NOMO-1 (cell line): ENCODE measurements at regions not wholly inside any gene's neighbourhood (a gene's known extent, or its start where the extent isn't known, plus 50 kb on each side); places are given as distances from the start of the nearest gene placed in this dataset.
"Not testable (repeated sequence)": the region's sequence is repeated elsewhere in the genome, so short reads cannot be mapped to it uniquely, and the experiment has no call there.

Experiments
- DNase-seq, 2 experiments: peaks; one replicate each; lab custom pipeline; 2025; ENCODE audit not compliant: unreplicated experiment in 2 of 2; lab: John Stamatoyannopoulos, UW

DNA sequence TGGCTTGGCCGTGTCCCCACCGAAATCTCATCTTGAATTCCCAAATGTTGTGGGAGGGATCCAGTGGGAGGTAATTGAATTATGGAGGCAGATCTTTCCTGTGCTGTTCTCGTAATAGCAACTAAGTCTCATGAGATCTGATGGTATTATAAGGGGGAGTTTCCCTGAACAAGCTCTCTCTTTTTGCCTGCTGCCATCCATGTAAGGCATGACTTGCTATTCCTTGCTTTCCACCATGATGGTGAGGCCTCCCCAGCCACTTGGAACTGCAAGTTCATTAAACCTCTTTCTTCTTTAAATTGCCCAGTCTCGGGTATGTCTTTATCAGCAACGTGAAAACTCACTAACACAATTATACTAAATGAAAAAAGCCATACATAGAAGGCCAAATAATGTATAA, 101.3 kb upstream of the LYPLAL1 start:
- no peak for DNase-seq

- no peak for DNase-seq
Measured at GRCh38 chr1:219074084-219074728, 99.5 kb upstream of the LYPLAL1 start.

- DNase-seq, result no peak
Measured at GRCh38 chr1:219075121-219075879, 98.4 kb upstream of the LYPLAL1 start.

GRCh38 chr1:219076326-219076937, 97.2 kb upstream of the LYPLAL1 start:
- DNase-seq, result no peak

DNA sequence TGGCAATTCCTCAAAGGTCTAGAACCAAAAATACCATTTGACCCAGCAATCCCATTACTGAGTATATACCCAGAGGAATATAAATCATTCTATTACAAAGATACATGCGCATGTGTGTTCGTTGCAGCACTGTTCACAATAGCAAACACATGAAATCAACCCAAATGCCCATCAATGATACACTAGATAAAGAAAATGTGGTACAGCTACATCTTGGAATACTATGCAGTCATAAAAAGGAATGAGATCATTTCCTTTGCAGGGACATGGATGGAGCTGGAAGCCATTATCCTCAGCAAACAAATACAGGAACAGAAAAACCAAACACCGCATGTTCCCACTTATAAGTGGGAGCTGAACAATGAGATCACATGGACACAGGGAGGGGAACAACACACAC, 95.9 kb upstream of the LYPLAL1 start:
- not testable (repeated sequence) for DNase-seq

- no peak for DNase-seq
Measured at GRCh38 chr1:219081943-219082925, 91.4 kb upstream of the LYPLAL1 start.

DNA sequence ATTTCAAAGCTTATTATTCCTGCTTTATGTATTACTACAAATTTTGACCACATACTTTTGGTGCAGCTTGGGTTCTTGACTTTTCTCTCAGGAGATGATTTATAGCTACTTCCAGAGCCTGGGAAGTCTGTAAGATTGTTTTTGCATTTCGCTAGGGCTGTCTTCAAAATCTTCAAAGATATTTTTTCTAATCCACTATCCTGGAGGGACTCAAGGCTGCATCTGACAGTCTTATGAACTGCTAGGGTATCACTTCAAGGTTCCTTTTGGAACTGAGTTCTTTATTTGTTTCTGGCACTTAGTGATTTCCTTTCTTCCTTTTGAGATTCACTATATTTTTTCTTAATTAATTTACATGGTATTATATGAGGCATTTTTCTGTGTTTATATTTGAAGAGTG, 90.0 kb upstream of the LYPLAL1 start:
- no peak for DNase-seq

DNA sequence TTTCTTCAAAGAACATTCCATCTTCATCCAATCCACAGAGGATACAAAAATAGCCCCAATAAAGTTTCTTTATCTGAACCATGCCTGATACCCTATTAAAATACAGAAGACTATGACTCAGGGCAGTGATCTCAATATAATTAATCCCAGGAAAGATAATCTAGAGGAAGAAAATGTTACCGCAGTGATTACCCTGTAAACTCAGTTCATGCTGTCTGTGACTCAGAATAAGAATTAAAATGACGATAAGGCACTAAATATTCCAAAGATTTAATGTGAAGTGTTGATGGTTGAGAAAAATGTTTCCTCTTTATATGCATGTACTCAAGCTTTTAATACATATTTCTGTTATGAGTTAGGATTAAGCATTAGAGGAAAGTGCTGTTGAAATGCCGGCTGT, 88.6 kb upstream of the LYPLAL1 start:
- DNase-seq, result no peak

DNA sequence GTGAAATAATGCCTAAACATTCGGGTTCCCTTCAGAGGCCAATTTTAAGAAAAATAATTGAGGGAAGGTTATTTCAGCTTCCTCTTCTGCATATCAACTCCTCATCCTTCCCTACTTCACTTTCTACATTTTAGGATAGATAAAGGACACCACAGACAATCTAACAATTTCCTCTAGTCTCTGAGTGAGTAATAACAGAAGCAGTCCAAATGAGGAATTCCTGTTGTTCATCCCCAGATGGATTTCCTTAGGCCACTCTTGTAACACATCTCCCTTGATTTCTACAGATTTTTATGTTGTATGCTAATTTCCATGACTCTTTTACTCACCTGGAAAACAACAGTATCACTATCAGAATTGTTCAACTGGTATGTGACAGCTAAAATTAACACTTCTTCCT, 87.7 kb upstream of the LYPLAL1 start:
- DNase-seq, result no peak

- peak; percentile 23 to 64 for DNase-seq
Measured at GRCh38 chr1:219086956-219087469, 86.7 kb upstream of the LYPLAL1 start.

DNA sequence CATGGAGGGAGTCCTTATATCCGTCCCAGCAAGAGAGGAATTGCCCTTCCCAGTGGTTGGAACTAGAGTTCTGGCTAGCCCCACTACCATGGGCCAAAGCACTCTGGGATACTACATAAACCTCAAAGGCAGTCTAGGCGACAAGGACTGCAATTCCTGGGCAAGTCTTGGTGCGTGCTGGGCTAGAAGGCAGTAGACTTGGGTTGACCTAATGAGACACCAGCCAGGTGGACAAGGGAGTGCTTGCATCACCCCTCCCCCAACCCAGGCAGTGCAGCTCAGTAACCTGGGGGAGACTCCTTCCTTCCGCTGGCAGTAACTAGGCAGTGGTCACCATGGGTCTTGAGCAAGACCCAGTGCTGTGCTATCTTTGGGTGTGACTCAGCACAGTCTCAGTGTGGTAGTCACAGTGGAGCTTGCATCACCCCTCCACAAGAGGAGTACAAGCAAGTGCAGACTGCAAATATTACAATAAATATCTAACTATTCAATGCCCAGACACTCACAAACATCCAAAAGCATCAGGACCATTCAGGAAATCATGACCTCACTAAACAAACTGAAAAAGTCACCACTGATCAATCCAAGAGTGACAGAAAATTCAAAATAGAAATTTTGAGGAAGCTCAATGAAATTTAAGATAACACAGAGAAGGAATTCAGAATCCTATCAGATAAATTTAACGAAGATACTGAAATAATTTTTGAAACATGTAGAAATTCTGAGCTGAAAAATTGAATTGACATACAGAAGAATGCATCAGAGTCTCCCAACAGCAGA, 84.7 kb upstream of the LYPLAL1 start:
- peak; percentile 92 to 96 for DNase-seq

- peak; percentile 37 to 87 for DNase-seq
Measured at GRCh38 chr1:219090607-219091006, 83.1 kb upstream of the LYPLAL1 start.

- DNase-seq, result no peak
Measured at GRCh38 chr1:219092206-219092605, 81.5 kb upstream of the LYPLAL1 start.

DNA sequence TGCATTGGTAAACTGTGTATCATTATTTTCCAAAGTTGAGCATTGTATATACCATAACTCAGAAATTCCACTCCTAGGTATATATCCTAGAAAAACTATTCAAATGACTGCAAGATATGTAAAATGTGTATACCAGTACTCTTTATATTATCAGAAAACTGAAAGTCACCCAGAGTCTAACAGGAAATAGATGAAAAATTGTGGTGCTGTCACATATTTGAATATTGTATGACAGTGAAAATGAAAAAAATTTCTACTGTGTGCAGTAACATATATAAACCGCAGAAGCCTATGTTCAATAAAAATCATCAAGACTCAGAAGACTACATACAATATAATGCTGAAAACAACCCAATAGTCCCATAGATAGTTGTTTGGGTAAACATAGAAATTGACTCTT, 74.4 kb upstream of the LYPLAL1 start:
- DNase-seq, result no peak

- DNase-seq, result no peak
Measured at GRCh38 chr1:219100059-219100458, 73.6 kb upstream of the LYPLAL1 start.

GRCh38 chr1:219102466-219102865, 71.2 kb upstream of the LYPLAL1 start:
- DNase-seq, result not testable (repeated sequence)

- no peak for DNase-seq
Measured at GRCh38 chr1:219105893-219106292, 67.8 kb upstream of the LYPLAL1 start.

DNA sequence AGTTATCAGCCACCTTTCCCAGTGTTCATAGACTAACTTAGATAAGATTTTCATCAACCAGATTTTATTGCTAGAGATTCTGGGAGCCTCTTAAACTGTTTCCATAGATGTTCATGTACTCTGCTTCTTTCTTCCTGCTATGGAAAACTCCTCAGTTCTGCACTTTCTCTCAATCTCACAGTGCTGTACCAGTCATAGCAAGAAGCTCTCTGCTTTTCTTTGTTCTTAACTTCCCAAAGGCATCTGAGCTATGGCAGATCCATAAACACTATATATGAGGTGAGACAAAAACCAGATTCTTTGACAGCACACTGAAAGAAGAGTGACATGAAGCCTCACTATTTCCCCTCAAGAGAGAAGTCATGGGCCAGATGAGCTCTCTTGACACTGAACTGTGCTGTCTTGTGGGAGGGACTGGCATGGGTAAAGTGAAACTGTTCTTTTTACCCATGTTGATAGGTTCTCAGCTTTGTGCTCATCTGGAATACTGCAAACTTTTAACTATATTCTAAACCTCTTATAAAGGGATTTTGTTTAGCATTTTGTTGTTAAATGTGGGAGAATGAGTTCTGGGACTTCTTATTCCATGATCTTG, 64.2 kb upstream of the LYPLAL1 start:
- DNase-seq, result no peak

DNA sequence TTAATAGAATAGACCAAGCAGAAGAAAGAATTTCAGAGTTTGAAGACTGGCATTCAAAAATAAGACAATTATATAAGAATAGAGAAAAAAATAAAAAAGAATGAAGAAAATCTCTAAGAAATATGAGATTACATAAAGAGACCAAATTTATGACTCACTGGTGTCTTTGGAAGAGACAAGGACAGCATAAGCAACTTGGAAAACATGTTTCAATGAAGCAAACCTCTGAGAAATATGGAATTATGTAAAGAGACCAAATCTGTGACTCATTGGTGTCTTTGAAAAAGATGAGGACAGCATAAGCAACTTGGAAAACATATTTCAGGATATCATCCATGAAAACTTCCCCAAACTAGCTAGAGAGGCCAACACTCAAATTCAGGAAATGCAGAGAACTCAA, 60.4 kb upstream of the LYPLAL1 start:
- no peak for DNase-seq
